IPS-NIHi7 (cell line): ENCODE measurements at regions not wholly inside any gene's neighbourhood (a gene's known extent, or its start where the extent isn't known, plus 50 kb on each side); places are given as distances from the start of the nearest gene placed in this dataset.

ENCODE experiments used
- DNase-seq: peaks from one replicate; pipeline ENCODE4 v3.0.0; 2012; ENCODE audit warnings: mixed read lengths; ENCODE audit errors: extremely low spot score

GRCh38 chr4:38311495-38312126 lies 351.4 kb downstream of the PTTG2 start:
- DNase-seq, result no peak

- DNase-seq, result no peak
Measured at GRCh38 chr4:38313175-38313574, 350.8 kb upstream of the KLF3 start.

GRCh38 chr4:38313999-38314561 lies 349.9 kb upstream of the KLF3 start:
- no peak for DNase-seq

- no peak for DNase-seq
Measured at GRCh38 chr4:38314663-38315062, 349.3 kb upstream of the KLF3 start.

- DNase-seq, result no peak
Measured at GRCh38 chr4:38315286-38315685, 348.7 kb upstream of the KLF3 start.

- no peak for DNase-seq
Measured at GRCh38 chr4:38316045-38316444, 348.0 kb upstream of the KLF3 start.

- DNase-seq, result no peak
Measured at GRCh38 chr4:38317041-38317674, 346.8 kb upstream of the KLF3 start.

GRCh38 chr4:38318737-38319455 lies 345.1 kb upstream of the KLF3 start:
- DNase-seq, result peak; percentile 98

- peak; percentile 89 for DNase-seq
Measured at GRCh38 chr4:38319456-38320342, 344.3 kb upstream of the KLF3 start.

- no peak for DNase-seq
Measured at GRCh38 chr4:38320343-38320695, 343.7 kb upstream of the KLF3 start.

GRCh38 chr4:38320833-38321232 lies 343.2 kb upstream of the KLF3 start:
- no peak for DNase-seq

- peak; percentile 12 for DNase-seq
Measured at GRCh38 chr4:38322714-38323113, 341.3 kb upstream of the KLF3 start.

- no peak for DNase-seq
Measured at GRCh38 chr4:38323141-38323641, 340.8 kb upstream of the KLF3 start.

- no peak for DNase-seq
Measured at GRCh38 chr4:38324861-38325628, 339.0 kb upstream of the KLF3 start.

- no peak for DNase-seq
Measured at GRCh38 chr4:38325629-38325913, 338.4 kb upstream of the KLF3 start.

- DNase-seq, result no peak
Measured at GRCh38 chr4:38326499-38326898, 337.5 kb upstream of the KLF3 start.

- DNase-seq, result no peak
Measured at GRCh38 chr4:38327174-38327573, 336.8 kb upstream of the KLF3 start.

- no peak for DNase-seq
Measured at GRCh38 chr4:38328989-38329729, 334.8 kb upstream of the KLF3 start.

GRCh38 chr4:38330321-38330720 lies 333.7 kb upstream of the KLF3 start:
- DNase-seq, result no peak

- DNase-seq, result no peak
Measured at GRCh38 chr4:38330936-38331335, 333.1 kb upstream of the KLF3 start.
